Tibial nerve (tissue), 4 donors: ENCODE measurements at regions not wholly inside any gene's neighbourhood (a gene's known extent, or its start where the extent isn't known, plus 50 kb on each side); places are given as distances from the start of the nearest gene placed in this dataset.

Source experiments
- EP300 ChIP-seq, 2 donors: sonication (generic); formaldehyde crosslinking; IDR thresholded peaks; one replicate each; pipeline ENCODE4 v1.6.1; 2017; ENCODE audit warnings: antibody characterized with exemption in 2 of 2, mild to moderate bottlenecking in 1 of 2
- POLR2A ChIP-seq, 2 donors: fragments of 450-650 bp; IDR thresholded peaks; one replicate each; pipeline ENCODE4 v1.6.1; 2017; ENCODE audit warnings: antibody characterized with exemption in 2 of 2, mild to moderate bottlenecking in 2 of 2, moderate library complexity in 2 of 2
- TF ChIP-seq, protein P1 (sequence below), 5 experiments: fragments of 200-600 bp in 3 of 5; fragments of 450-650 bp in 2 of 5; sonication (generic) in 3 of 5; IDR thresholded peaks; one replicate each; pipeline ENCODE4 v1.5.1; 2016 to 2019; ENCODE audit warnings: antibody characterized with exemption in 5 of 5, mild to moderate bottlenecking in 3 of 5, moderate library complexity in 2 of 5

DNA sequence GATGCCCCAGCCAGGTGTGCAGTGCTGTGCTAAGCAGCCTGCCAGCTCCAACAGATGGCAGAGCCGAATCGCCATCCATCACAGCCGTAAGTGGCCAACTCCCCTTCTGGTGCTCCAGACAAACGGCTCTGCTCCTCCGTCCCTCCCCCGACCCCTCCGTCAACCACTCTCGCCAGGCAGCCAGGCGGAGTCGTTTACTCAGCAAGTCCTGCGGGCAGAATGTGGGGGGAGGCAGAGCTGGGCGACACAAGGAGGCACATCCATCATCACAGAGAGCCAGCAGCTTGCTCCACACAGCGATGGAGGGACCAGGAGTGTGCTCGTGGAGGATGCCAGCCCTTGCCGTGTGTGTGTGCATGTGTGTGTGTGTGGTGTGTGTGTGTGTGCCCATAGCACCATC lies 206.6 kb upstream of the GRIK3 start:
- no peak for TF ChIP-seq EP300 (IDR thresholded peaks at IDR 0.05)
- TF ChIP-seq, protein P1, sequence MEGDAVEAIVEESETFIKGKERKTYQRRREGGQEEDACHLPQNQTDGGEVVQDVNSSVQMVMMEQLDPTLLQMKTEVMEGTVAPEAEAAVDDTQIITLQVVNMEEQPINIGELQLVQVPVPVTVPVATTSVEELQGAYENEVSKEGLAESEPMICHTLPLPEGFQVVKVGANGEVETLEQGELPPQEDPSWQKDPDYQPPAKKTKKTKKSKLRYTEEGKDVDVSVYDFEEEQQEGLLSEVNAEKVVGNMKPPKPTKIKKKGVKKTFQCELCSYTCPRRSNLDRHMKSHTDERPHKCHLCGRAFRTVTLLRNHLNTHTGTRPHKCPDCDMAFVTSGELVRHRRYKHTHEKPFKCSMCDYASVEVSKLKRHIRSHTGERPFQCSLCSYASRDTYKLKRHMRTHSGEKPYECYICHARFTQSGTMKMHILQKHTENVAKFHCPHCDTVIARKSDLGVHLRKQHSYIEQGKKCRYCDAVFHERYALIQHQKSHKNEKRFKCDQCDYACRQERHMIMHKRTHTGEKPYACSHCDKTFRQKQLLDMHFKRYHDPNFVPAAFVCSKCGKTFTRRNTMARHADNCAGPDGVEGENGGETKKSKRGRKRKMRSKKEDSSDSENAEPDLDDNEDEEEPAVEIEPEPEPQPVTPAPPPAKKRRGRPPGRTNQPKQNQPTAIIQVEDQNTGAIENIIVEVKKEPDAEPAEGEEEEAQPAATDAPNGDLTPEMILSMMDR (IDR thresholded peaks at IDR 0.05) = no peak
- no peak for TF ChIP-seq POLR2A (IDR thresholded peaks at IDR 0.05)
